ENCODE measurements at regions not wholly inside any gene's neighbourhood (a gene's known extent, or its start where the extent isn't known, plus 50 kb on each side); places are given as distances from the start of the nearest gene placed in this dataset.

- no peak for ATAC-seq
- no peaks in the 10 kb centered on the region for H3K27me3 Mint-ChIP-seq
- H3K36me3 Mint-ChIP-seq: no peaks in the 10 kb centered on the region
- no peak overlapping the region for H3K4me3 Mint-ChIP-seq
- H3K27ac Mint-ChIP-seq: no peak overlapping the region
- no peaks in the 10 kb centered on the region for H3K4me1 Mint-ChIP-seq
- H3K9me3 Mint-ChIP-seq: peaks cover 3% of the 10 kb centered on the region
Measured at GRCh38 chr21:15401331-15401730, 328.5 kb upstream of the USP25 start.

- H3K4me3 Mint-ChIP-seq: no peak overlapping the region
- no peaks in the 10 kb centered on the region for H3K4me1 Mint-ChIP-seq
- no peaks in the 10 kb centered on the region for H3K36me3 Mint-ChIP-seq
- no peaks in the 10 kb centered on the region for H3K9me3 Mint-ChIP-seq
- no peak overlapping the region for H3K27ac Mint-ChIP-seq
- no peaks in the 10 kb centered on the region for H3K27me3 Mint-ChIP-seq
- no peak for ATAC-seq
Measured at GRCh38 chr21:15405214-15405613, 324.6 kb upstream of the USP25 start.

DNA sequence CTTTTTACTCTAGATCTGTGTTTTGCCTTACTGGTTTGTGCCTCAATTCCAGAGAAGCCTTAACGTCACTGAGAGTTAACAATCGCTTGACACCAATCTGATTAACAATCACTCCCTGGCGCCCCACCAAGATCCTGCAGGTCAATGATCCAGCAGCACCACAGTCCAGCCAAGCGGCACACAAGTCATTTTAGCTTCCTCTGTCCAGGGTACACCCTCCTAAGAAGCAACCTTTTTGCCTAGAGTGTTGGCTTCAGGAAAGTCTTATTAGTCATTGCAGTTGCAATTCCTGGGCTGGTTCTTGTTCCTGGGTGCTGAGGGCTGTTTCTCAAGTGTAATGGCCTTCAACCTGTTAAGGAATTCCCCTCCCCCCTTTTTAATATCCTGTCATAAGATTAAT is 323.0 kb upstream of the USP25 start:
- Mint-ChIP-seq H3K9me3 (peaks cover 2% of the 10 kb centered on the region), H3K27me3 (no peaks in the 10 kb centered on the region), H3K36me3 (no peaks in the 10 kb centered on the region), H3K4me3 (no peak overlapping the region), H3K4me1 (no peaks in the 10 kb centered on the region), H3K27ac (no peak overlapping the region)
- no peak for ATAC-seq

DNA sequence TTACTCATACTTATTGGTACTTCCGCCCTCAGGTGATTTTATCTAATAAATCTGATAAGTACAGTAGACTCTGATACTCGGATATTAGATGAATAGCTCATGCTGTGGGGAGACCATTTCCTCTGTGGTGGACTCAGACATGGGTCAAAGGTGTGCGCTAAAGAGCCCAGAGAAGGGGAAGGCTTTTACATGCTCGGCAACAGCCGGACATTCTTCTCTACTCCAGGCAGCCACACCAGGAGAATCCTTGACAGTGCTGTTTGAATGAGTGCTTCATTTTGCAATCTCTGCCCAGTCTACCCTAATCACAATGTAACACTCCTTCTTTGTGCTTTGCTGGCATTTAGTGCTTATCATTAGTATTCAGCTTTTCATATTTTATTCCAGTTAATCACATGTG is 322.2 kb upstream of the USP25 start:
- H3K27me3 Mint-ChIP-seq: no peaks in the 10 kb centered on the region
- H3K36me3 Mint-ChIP-seq: no peaks in the 10 kb centered on the region
- H3K27ac Mint-ChIP-seq: no peak overlapping the region
- no peaks in the 10 kb centered on the region for H3K4me1 Mint-ChIP-seq
- no peak for ATAC-seq
- no peak overlapping the region for H3K4me3 Mint-ChIP-seq
- H3K9me3 Mint-ChIP-seq: peaks cover 5% of the 10 kb centered on the region

DNA sequence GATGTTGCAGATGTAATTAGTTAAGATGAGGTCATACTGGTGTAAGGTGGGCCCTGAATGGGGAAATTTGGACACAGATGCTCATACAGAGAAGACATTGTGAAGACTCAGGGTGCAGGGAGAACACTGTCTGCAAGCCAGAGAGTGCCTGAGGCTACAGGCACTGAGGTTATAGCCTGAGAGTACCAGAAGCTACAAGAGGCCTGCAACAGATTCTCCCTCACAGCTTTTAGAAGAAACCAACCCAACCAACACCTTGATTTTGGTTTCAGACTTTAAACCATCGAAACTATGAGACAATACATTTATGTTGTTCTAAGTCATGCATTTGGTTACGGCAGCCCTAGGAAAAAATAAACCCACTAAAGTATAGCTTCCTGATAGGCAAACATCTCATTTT is 321.7 kb upstream of the USP25 start:
- Mint-ChIP-seq H3K27me3 (no peaks in the 10 kb centered on the region), H3K4me3 (no peak overlapping the region), H3K27ac (no peak overlapping the region), H3K36me3 (no peaks in the 10 kb centered on the region), H3K9me3 (peaks cover 5% of the 10 kb centered on the region), H3K4me1 (no peaks in the 10 kb centered on the region)
- ATAC-seq: no peak

GRCh38 chr21:15409031-15409430 is 320.8 kb upstream of the USP25 start:
- no peaks in the 10 kb centered on the region for H3K27me3 Mint-ChIP-seq

DNA sequence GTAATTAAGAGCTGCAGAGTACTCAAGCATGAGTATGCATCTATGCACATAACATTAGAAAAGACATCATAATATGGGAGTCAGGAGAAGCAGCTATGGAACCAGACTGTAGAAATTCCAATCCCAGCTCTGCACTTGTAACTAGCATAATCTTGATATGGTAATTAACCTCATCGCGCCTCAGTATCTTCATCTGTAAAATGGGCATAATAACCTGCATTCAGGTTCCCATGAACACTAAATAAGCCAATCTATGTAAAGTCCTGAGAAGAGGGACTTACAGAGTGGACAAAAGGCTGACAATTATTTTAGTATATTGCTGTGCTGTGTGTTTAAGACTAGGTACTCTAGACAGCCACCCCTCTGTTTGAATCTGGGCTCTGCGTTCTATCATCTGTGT is 318.9 kb upstream of the USP25 start:
- H3K27ac Mint-ChIP-seq: no peak overlapping the region
- H3K4me3 Mint-ChIP-seq: no peak overlapping the region
- no peaks in the 10 kb centered on the region for H3K4me1 Mint-ChIP-seq
- H3K27me3 Mint-ChIP-seq: no peaks in the 10 kb centered on the region
- peaks cover 5% of the 10 kb centered on the region for H3K9me3 Mint-ChIP-seq
- no peak for ATAC-seq
- H3K36me3 Mint-ChIP-seq: no peaks in the 10 kb centered on the region

More at GRCh38 chr21:15409031-15409430, 320.8 kb upstream of the USP25 start:
- Mint-ChIP-seq H3K9me3 (peaks cover 5% of the 10 kb centered on the region), H3K27ac (no peak overlapping the region), H3K4me3 (no peak overlapping the region), H3K36me3 (no peaks in the 10 kb centered on the region), H3K4me1 (no peaks in the 10 kb centered on the region)
- no peak for ATAC-seq

GRCh38 chr21:15414057-15414456 is 315.7 kb upstream of the USP25 start:
- no peaks in the 10 kb centered on the region for H3K4me1 Mint-ChIP-seq
- no peak overlapping the region for H3K27ac Mint-ChIP-seq
- H3K4me3 Mint-ChIP-seq: no peak overlapping the region
- no peak for ATAC-seq
- H3K36me3 Mint-ChIP-seq: no peaks in the 10 kb centered on the region
- peaks cover 9% of the 10 kb centered on the region for H3K27me3 Mint-ChIP-seq
- H3K9me3 Mint-ChIP-seq: peaks cover 5% of the 10 kb centered on the region

DNA sequence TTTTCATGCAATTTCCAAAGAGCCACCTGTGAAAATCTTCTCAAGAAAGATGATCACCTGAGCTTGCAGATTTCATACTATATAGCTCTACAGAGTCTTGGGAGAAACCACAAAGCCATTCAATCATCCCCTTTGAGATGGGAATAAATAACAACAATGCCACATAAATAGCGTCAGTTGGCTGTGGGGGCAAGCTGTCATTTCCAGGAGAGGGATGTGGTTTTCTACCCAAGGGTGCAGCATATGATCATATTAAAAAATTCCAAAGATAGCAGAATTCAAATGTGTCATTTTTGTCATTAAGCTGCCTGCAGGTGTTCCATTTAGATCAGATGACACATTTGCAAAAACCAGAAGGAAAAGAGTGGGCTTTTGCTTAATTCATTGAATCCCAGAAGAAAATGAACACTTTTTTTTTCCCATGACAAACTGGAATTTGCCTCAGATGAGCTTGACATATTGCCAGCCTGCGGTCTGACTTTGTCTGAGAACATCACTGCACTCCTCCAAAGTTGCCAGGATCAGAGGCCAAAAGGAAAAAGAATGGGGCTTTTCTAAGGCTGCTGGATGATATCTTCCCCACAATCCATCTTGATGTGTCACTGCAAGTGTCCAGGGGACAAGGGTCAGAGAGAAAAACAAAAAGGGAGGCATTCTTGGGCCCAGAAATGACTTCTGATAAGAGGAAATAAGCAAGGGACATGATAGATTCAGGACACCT is 314.1 kb upstream of the USP25 start:
- Mint-ChIP-seq H3K4me3 (no peak overlapping the region), H3K9me3 (peaks cover 5% of the 10 kb centered on the region), H3K36me3 (no peaks in the 10 kb centered on the region), H3K4me1 (no peaks in the 10 kb centered on the region), H3K27me3 (peaks cover 9% of the 10 kb centered on the region), H3K27ac (no peak overlapping the region)
- no peak for ATAC-seq

DNA sequence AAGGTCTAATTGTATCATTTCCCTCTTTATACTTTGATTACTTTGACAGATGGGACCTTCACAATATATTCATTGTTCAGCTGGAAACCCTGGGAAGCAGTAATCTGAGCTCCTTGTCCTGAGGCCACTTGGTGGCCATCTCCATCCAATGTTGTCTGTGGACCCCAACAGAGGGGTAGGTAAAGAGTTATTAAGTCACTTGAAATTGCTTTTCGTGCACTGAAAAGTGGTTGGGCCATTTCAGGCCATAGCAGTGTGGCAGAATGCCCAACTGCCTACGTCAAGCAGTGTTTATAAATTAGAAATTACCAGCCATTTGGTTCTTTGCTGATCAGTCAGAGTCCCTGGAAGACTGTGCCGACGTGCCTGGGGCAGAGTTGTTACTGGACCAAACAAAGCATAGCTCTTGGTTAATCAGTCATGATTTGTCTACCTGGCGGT is 308.3 kb upstream of the USP25 start:
- no peaks in the 10 kb centered on the region for H3K9me3 Mint-ChIP-seq
- no peak overlapping the region for H3K4me3 Mint-ChIP-seq
- no peaks in the 10 kb centered on the region for H3K4me1 Mint-ChIP-seq
- ATAC-seq: no peak
- no peaks in the 10 kb centered on the region for H3K36me3 Mint-ChIP-seq
- peaks cover 9% of the 10 kb centered on the region for H3K27me3 Mint-ChIP-seq
- H3K27ac Mint-ChIP-seq: no peak overlapping the region

- H3K27ac Mint-ChIP-seq: no peak overlapping the region
- no peak for ATAC-seq
- no peaks in the 10 kb centered on the region for H3K9me3 Mint-ChIP-seq
- no peaks in the 10 kb centered on the region for H3K36me3 Mint-ChIP-seq
- H3K27me3 Mint-ChIP-seq: peaks cover 9% of the 10 kb centered on the region
- H3K4me3 Mint-ChIP-seq: no peak overlapping the region
- no peaks in the 10 kb centered on the region for H3K4me1 Mint-ChIP-seq
Measured at GRCh38 chr21:15421947-15422346, 307.8 kb upstream of the USP25 start.

DNA sequence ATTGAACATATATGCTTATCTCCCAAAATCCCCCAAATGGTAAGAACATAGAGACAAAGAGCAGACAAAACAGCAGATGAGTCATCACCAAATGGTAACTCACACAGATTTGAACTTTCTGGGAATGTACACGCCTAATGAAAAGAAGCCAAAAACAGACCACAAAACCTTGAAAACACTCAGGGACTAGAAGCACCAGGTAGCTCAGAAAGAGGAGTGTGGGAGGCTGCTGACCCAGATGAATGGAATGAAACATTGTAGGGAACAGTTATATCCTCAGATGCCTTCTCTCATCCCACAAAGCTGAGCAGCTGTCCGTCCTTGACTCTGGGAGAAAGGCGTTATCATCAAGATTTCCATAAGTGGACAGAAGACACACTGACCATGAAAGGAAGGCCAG is 307.0 kb upstream of the USP25 start:
- no peaks in the 10 kb centered on the region for H3K36me3 Mint-ChIP-seq
- ATAC-seq: no peak
- H3K27me3 Mint-ChIP-seq: peaks cover under 1% of the 10 kb centered on the region
- no peaks in the 10 kb centered on the region for H3K9me3 Mint-ChIP-seq
- no peak overlapping the region for H3K27ac Mint-ChIP-seq
- no peak overlapping the region for H3K4me3 Mint-ChIP-seq
- no peaks in the 10 kb centered on the region for H3K4me1 Mint-ChIP-seq

- Mint-ChIP-seq H3K27me3 (no peaks in the 10 kb centered on the region), H3K27ac (no peak overlapping the region), H3K4me3 (no peak overlapping the region), H3K4me1 (no peaks in the 10 kb centered on the region), H3K9me3 (no peaks in the 10 kb centered on the region), H3K36me3 (no peaks in the 10 kb centered on the region)
- ATAC-seq: no peak
Measured at GRCh38 chr21:15423676-15424445, 305.9 kb upstream of the USP25 start.

GRCh38 chr21:15425049-15425448 is 304.7 kb upstream of the USP25 start:
- Mint-ChIP-seq H3K27me3 (no peaks in the 10 kb centered on the region), H3K9me3 (no peaks in the 10 kb centered on the region)

GRCh38 chr21:15430023-15430422 is 299.8 kb upstream of the USP25 start:
- no peak for ATAC-seq
- no peak overlapping the region for H3K4me3 Mint-ChIP-seq
- no peaks in the 10 kb centered on the region for H3K27me3 Mint-ChIP-seq
- H3K4me1 Mint-ChIP-seq: no peaks in the 10 kb centered on the region
- peaks cover 5% of the 10 kb centered on the region for H3K9me3 Mint-ChIP-seq
- no peak overlapping the region for H3K27ac Mint-ChIP-seq
- no peaks in the 10 kb centered on the region for H3K36me3 Mint-ChIP-seq

More at GRCh38 chr21:15425049-15425448, 304.7 kb upstream of the USP25 start:
- H3K27ac Mint-ChIP-seq: no peak overlapping the region
- no peak overlapping the region for H3K4me3 Mint-ChIP-seq
- no peaks in the 10 kb centered on the region for H3K36me3 Mint-ChIP-seq
- no peak for ATAC-seq
- no peaks in the 10 kb centered on the region for H3K4me1 Mint-ChIP-seq

DNA sequence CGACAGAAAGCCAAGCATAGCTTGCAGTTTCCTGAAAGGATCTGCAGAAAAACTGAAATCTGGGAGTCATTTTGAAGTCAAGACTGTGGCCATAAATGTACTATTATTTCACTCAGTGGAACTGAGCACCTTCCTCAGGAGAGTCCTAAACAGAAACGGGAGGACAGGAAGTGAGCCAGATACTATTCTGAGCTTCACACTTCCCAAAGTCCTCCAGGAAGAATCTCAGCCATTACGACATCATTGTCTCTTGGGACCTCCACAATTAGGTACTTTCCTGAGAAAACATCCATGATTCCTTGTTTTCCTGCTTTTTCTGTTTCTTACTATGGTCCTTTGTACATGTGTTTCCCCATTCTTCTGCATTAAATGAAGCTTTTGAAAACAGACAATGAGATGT is 299.2 kb upstream of the USP25 start:
- H3K4me3 Mint-ChIP-seq: no peak overlapping the region
- no peaks in the 10 kb centered on the region for H3K36me3 Mint-ChIP-seq
- H3K4me1 Mint-ChIP-seq: no peaks in the 10 kb centered on the region
- no peaks in the 10 kb centered on the region for H3K27me3 Mint-ChIP-seq
- no peak for ATAC-seq
- H3K27ac Mint-ChIP-seq: no peak overlapping the region
- peaks cover 5% of the 10 kb centered on the region for H3K9me3 Mint-ChIP-seq
